ENCODE measurements at regions not wholly inside any gene's neighbourhood (a gene's known extent, or its start where the extent isn't known, plus 50 kb on each side); places are given as distances from the start of the nearest gene placed in this dataset.
A peak's percentile ranks its signal among the peaks of the same experiment; 100 is the strongest.
"Not testable (repeated sequence)": the region's sequence is repeated elsewhere in the genome, so short reads cannot be mapped to it uniquely, and the experiment has no call there.

GRCh38 chr6:74757813-74758212 lies 448.0 kb downstream of the COL12A1 start:
- no peak for DNase-seq

- DNase-seq: no peak
Measured at GRCh38 chr6:74756923-74757322, 448.9 kb downstream of the COL12A1 start.

- no peak for DNase-seq
Measured at GRCh38 chr6:74755778-74756177, 450.1 kb downstream of the COL12A1 start.

GRCh38 chr6:74755196-74755595 lies 450.7 kb downstream of the COL12A1 start:
- no peak for DNase-seq

- DNase-seq: no peak
Measured at GRCh38 chr6:74753883-74754600, 451.8 kb downstream of the COL12A1 start.

GRCh38 chr6:74752303-74752702 lies 453.6 kb downstream of the COL12A1 start:
- DNase-seq: no peak

GRCh38 chr6:74750826-74751225 lies 455.0 kb downstream of the COL12A1 start:
- DNase-seq: no peak

GRCh38 chr6:74749211-74750147 lies 456.4 kb downstream of the COL12A1 start:
- no peak for DNase-seq

- no peak for DNase-seq
Measured at GRCh38 chr6:74745670-74746069, 460.2 kb downstream of the COL12A1 start.

- DNase-seq: no peak
Measured at GRCh38 chr6:74742793-74743508, 462.9 kb downstream of the COL12A1 start.

GRCh38 chr6:74741646-74742045 lies 464.2 kb downstream of the COL12A1 start:
- no peak for DNase-seq

GRCh38 chr6:74735304-74735703 lies 470.5 kb downstream of the COL12A1 start:
- DNase-seq: no peak

- DNase-seq: no peak
Measured at GRCh38 chr6:74734901-74735300, 471.0 kb downstream of the COL12A1 start.

GRCh38 chr6:74733830-74734620 lies 471.8 kb downstream of the COL12A1 start:
- DNase-seq: no peak

GRCh38 chr6:74731931-74732330 lies 473.9 kb downstream of the COL12A1 start:
- DNase-seq: no peak

GRCh38 chr6:74731204-74731603 lies 474.6 kb downstream of the COL12A1 start:
- DNase-seq: peak; percentile 52

- DNase-seq: no peak
Measured at GRCh38 chr6:74720923-74721322, 484.9 kb downstream of the COL12A1 start.

- no peak for DNase-seq
Measured at GRCh38 chr6:74717591-74717990, 488.3 kb downstream of the COL12A1 start.

- no peak for DNase-seq
Measured at GRCh38 chr6:74715355-74716085, 490.3 kb downstream of the COL12A1 start.

- no peak for DNase-seq
Measured at GRCh38 chr6:74713941-74714340, 491.9 kb downstream of the COL12A1 start.

GRCh38 chr6:74705451-74705850 lies 500.4 kb downstream of the COL12A1 start:
- DNase-seq: no peak

GRCh38 chr6:74704540-74704939 lies 501.3 kb downstream of the COL12A1 start:
- not testable (repeated sequence) for DNase-seq

All from NCI-H774 (cell line).